OCI-LY7 (cell line): ENCODE measurements at regions not wholly inside any gene's neighbourhood (a gene's known extent, or its start where the extent isn't known, plus 50 kb on each side); places are given as distances from the start of the nearest gene placed in this dataset.

Experiments
- BruUV-seq: library from RNA; stranded (reverse); fragments of 400-500 nt; replicated peaks from 2 replicates; lab custom pipeline; 2021; lab: Mats Ljungman, UMichigan
- CTCF ChIA-PET: fragments of 300-600 bp; sonication (Branson Sonifier 250); formaldehyde crosslinking; loops from one replicate; lab custom pipeline; 2022; ENCODE audit warnings: antibody characterized with exemption; ENCODE audit not compliant: unreplicated experiment; lab: Charles Lee
- POLR2A ChIA-PET: fragments of 300-600 bp; sonication (Branson Sonifier 250); formaldehyde crosslinking; loops from one replicate; lab custom pipeline; 2022; ENCODE audit warnings: antibody characterized with exemption; lab: Charles Lee
- DNase-seq: peaks from one replicate; pipeline ENCODE4 v3.0.0-alpha.2; 2015; ENCODE audit warnings: low spot score
- H2AFZ ChIP-seq: fragments of 200-600 bp; sonication (generic), shearing (Covaris generic); 2 replicates; pipeline ENCODE4 v1.6.1; 2014; ENCODE audit warnings: mild to moderate bottlenecking, antibody characterized with exemption, low read length, moderate library complexity
- H3K27ac ChIP-seq: fragments of 200-600 bp; sonication (generic); 2 replicates; pipeline ENCODE4 v1.5.1; 2014; ENCODE audit warnings: mixed run types, low read depth, mild to moderate bottlenecking, moderate library complexity, low read length, inconsistent platforms; ENCODE audit not compliant: poor library complexity, severe bottlenecking
- H3K36me3 ChIP-seq: fragments of 200-600 bp; sonication (generic); 2 replicates; pipeline ENCODE4 v1.6.1; 2014; ENCODE audit warnings: mild to moderate bottlenecking, antibody characterized with exemption, low read length, moderate library complexity, mixed read lengths; ENCODE audit not compliant: insufficient read depth
- H3K4me1 ChIP-seq: fragments of 200-600 bp; sonication (generic); 2 replicates; pipeline ENCODE4 v1.5.1; 2014; ENCODE audit warnings: mild to moderate bottlenecking, low read length; ENCODE audit not compliant: insufficient read depth, poor library complexity, severe bottlenecking
- H3K4me2 ChIP-seq: fragments of 200-600 bp; sonication (generic); 2 replicates; pipeline ENCODE4 v1.6.1; 2014; ENCODE audit warnings: mild to moderate bottlenecking, low read length
- H3K4me3 ChIP-seq: fragments of 200-600 bp; sonication (generic); 2 replicates; pipeline ENCODE4 v1.5.1; 2014; ENCODE audit warnings: mild to moderate bottlenecking, low read depth, low read length; ENCODE audit not compliant: poor library complexity, severe bottlenecking
- H3K79me2 ChIP-seq: fragments of 200-600 bp; sonication (generic); 2 replicates; pipeline ENCODE4 v1.6.1; 2016; ENCODE audit warnings: low read depth, mild to moderate bottlenecking, low read length, moderate library complexity, mixed read lengths; ENCODE audit not compliant: insufficient read depth
- H3K9me2 ChIP-seq: fragments of 200-600 bp; sonication (generic); 2 replicates; pipeline ENCODE4 v1.6.1; 2016; ENCODE audit warnings: mild to moderate bottlenecking, low read length, mixed read lengths; ENCODE audit not compliant: insufficient read depth
- H3K9me3 ChIP-seq: fragments of 200-600 bp; sonication (generic); 2 replicates; pipeline ENCODE4 v1.6.1; 2014; ENCODE audit warnings: mild to moderate bottlenecking, mixed run types, low read length, mixed read lengths
- H4K20me1 ChIP-seq: fragments of 200-600 bp; sonication (generic); 2 replicates; pipeline ENCODE4 v1.6.1; 2014; ENCODE audit warnings: mild to moderate bottlenecking, antibody characterized with exemption, low read length, moderate library complexity, mixed read lengths; ENCODE audit not compliant: insufficient read depth
- EZH2phosphoT487 ChIP-seq: fragments of 200-600 bp; sonication (generic); IDR thresholded peaks from 2 replicates; pipeline ENCODE4 v1.6.1; 2018; ENCODE audit warnings: low read depth, borderline replicate concordance, mild to moderate bottlenecking, mixed run types, antibody characterized with exemption, low read length, moderate library complexity, mixed read lengths
- intact Hi-C: fragments of 100-400 bp; cut with micrococcal nuclease; formaldehyde crosslinking; loops from one replicate; pipeline ENCODE4 v1.10.0; 2022; ENCODE audit not compliant: unreplicated experiment
- TF ChIP-seq, protein P1 (sequence below): fragments of 200-600 bp; sonication (generic); conservative IDR thresholded peaks from 2 replicates; pipeline ENCODE4 v1.5.1; 2014; ENCODE audit warnings: mild to moderate bottlenecking, antibody characterized with exemption, low read length, moderate library complexity, mixed read lengths

DNA sequence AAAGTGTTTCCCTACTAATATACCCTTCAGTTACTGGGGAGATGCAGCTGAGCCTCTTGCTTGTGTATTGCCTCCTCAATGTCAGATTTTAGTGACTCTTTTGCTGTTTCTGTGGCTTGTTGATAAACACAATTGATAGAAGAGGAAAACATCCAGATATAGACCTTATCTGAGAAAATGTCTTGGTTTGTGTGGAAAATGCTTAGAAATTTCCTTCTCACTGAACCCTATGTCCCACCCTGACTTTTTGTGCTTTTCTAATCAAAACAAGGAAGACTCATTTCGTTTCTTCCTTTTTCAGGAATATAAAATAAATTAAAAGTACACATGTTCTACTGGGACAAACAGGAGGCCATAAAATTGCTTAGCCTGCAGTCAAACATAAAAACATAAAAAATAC is 257.5 kb downstream of the PHF14 start:
- H2AFZ ChIP-seq, result no peak overlapping the region
- H3K79me2 ChIP-seq, result no peaks in the 10 kb centered on the region
- BruUV-seq, result no TSS peak

DNA sequence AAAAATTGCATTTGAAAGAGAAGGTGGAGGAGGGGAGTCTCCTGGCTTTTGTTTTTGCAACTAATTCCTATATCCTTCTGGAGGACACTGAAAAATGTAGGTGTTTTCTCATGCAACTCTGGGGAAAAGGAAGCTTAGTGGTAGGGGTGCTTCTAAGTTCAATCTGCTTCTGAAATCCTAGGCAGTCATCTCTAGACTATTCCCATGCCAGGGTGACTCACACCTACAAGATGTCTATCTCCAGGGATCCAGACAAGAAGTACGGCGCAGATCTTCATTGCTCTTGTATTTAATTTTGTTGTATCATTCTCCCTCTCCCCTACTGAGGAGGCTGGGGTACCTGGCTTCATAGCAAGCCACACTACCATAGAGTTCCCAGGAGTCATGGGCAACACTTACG is 258.8 kb downstream of the PHF14 start:
- H3K4me2 ChIP-seq, result no peak overlapping the region
- BruUV-seq, result no TSS peak
- ChIA-PET CTCF (no interaction called here), POLR2A (interaction anchor here (0.6 kb wide), 1 partner anchor 1513 kb away, joined by 3 read pairs; no protein-coding TSS in a partner anchor)
- no peaks in the 10 kb centered on the region for H3K9me2 ChIP-seq
- H3K27ac ChIP-seq, result no peak overlapping the region
- TF ChIP-seq EZH2phosphoT487, result no peak
- TF ChIP-seq, protein P1, sequence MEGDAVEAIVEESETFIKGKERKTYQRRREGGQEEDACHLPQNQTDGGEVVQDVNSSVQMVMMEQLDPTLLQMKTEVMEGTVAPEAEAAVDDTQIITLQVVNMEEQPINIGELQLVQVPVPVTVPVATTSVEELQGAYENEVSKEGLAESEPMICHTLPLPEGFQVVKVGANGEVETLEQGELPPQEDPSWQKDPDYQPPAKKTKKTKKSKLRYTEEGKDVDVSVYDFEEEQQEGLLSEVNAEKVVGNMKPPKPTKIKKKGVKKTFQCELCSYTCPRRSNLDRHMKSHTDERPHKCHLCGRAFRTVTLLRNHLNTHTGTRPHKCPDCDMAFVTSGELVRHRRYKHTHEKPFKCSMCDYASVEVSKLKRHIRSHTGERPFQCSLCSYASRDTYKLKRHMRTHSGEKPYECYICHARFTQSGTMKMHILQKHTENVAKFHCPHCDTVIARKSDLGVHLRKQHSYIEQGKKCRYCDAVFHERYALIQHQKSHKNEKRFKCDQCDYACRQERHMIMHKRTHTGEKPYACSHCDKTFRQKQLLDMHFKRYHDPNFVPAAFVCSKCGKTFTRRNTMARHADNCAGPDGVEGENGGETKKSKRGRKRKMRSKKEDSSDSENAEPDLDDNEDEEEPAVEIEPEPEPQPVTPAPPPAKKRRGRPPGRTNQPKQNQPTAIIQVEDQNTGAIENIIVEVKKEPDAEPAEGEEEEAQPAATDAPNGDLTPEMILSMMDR, result no peak
- no peaks in the 10 kb centered on the region for H3K79me2 ChIP-seq
- no peaks in the 10 kb centered on the region for H3K36me3 ChIP-seq
- intact Hi-C loops, result no loop called here
- no peaks in the 10 kb centered on the region for H4K20me1 ChIP-seq
- no peak for DNase-seq
- H3K4me3 ChIP-seq, result no peak overlapping the region
- H3K9me3 ChIP-seq, result no peaks in the 10 kb centered on the region
- H2AFZ ChIP-seq, result no peak overlapping the region
- H3K4me1 ChIP-seq, result no peaks in the 10 kb centered on the region

More for the DNA sequence above, 257.5 kb downstream of the PHF14 start:
- POLR2A ChIA-PET, result no interaction called here
- CTCF ChIA-PET, result no interaction called here
- Histone ChIP-seq H3K4me3 (no peak overlapping the region), H3K9me2 (no peaks in the 10 kb centered on the region), H4K20me1 (no peaks in the 10 kb centered on the region), H3K9me3 (no peaks in the 10 kb centered on the region), H3K27ac (no peak overlapping the region), H3K36me3 (no peaks in the 10 kb centered on the region), H3K4me2 (no peak overlapping the region), H3K4me1 (no peaks in the 10 kb centered on the region)
- intact Hi-C loops, result no loop called here
- no peak for DNase-seq
- TF ChIP-seq EZH2phosphoT487, result no peak
- TF ChIP-seq, protein P1, result no peak

DNA sequence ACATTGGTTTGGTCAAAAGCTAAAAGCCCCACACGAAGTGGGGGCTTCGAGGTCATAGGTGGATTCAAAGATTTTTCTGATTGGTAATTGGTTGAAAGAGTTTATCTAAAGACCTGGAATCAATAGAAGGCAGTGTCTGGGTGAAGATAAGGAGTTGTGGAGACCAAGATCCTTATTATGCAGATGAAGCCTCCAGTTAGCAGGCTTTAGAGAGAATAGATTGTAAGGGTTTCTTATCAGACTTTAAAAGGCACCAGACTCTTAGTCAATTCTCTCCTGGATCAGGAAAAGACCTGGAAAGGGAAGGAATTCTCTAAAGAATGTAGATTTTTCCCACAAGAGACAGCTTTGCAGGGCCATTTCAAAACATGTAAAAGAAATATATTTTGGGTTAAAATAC is 260.2 kb downstream of the PHF14 start:
- no peak overlapping the region for H3K4me2 ChIP-seq
- no peaks in the 10 kb centered on the region for H3K9me3 ChIP-seq
- H3K36me3 ChIP-seq, result no peaks in the 10 kb centered on the region
- H3K9me2 ChIP-seq, result no peaks in the 10 kb centered on the region
- no peaks in the 10 kb centered on the region for H3K4me1 ChIP-seq
- H3K27ac ChIP-seq, result no peak overlapping the region
- TF ChIP-seq EZH2phosphoT487, result no peak
- TF ChIP-seq, protein P1, result no peak
- ChIA-PET CTCF (no interaction called here), POLR2A (interaction anchor here (0.5 to 0.8 kb wide), 2 partner anchors 123 to 197 kb away, joined by 3 read pairs; no protein-coding TSS in a partner anchor)
- H2AFZ ChIP-seq, result no peak overlapping the region
- intact Hi-C loops, result no loop called here
- no TSS peak for BruUV-seq
- H3K79me2 ChIP-seq, result no peaks in the 10 kb centered on the region
- H4K20me1 ChIP-seq, result no peaks in the 10 kb centered on the region
- H3K4me3 ChIP-seq, result no peak overlapping the region
- no peak for DNase-seq
